GM23338 (cell line): ENCODE measurements at regions not wholly inside any gene's neighbourhood (a gene's known extent, or its start where the extent isn't known, plus 50 kb on each side); places are given as distances from the start of the nearest gene placed in this dataset.

Experiments used
- ATAC-seq: fragments of 200-7000 bp; cut with Tn5 transposase; 3 replicates; pipeline ENCODE4 v1.9.1; 2020
- DNase-seq: peaks from one replicate; pipeline ENCODE4 v3.0.0-alpha.2; 2015; ENCODE audit warnings: low spot score
- H2AFZ ChIP-seq: fragments of 200-600 bp; sonication (generic); 2 replicates; pipeline ENCODE4 v1.8.0; 2016; ENCODE audit warnings: antibody characterized with exemption, mild to moderate bottlenecking, moderate library complexity
- H3F3A ChIP-seq: fragments of 200-600 bp; sonication (generic); replicated peaks from 2 replicates; pipeline ENCODE4 v1.8.0; 2017; ENCODE audit warnings: antibody characterized with exemption, mixed run types, low read depth
- H3K27ac ChIP-seq: fragments of 200-600 bp; sonication (generic); 2 replicates; pipeline ENCODE4 v1.6.1; 2016; ENCODE audit warnings: low read depth
- H3K27me3 ChIP-seq: fragments of 200-600 bp; sonication (generic); 2 replicates; pipeline ENCODE4 v1.8.0; 2016; ENCODE audit warnings: mild to moderate bottlenecking, mixed run types, moderate library complexity; ENCODE audit not compliant: insufficient read depth
- H3K36me3 ChIP-seq: fragments of 200-600 bp; sonication (generic); 2 replicates; pipeline ENCODE4 v1.8.0; 2016; ENCODE audit warnings: mild to moderate bottlenecking; ENCODE audit not compliant: insufficient read depth
- H3K4me1 ChIP-seq: fragments of 200-600 bp; sonication (generic); 2 replicates; pipeline ENCODE4 v1.8.0; 2016; ENCODE audit warnings: mild to moderate bottlenecking, moderate library complexity; ENCODE audit not compliant: insufficient read depth
- H3K4me2 ChIP-seq: fragments of 200-600 bp; sonication (generic); 2 replicates; pipeline ENCODE4 v1.7.1; 2017; ENCODE audit warnings: mixed run types
- H3K4me3 ChIP-seq: fragments of 200-600 bp; sonication (generic); 2 replicates; pipeline ENCODE4 v1.6.1; 2016; ENCODE audit warnings: mixed run types
- H3K79me2 ChIP-seq: fragments of 200-600 bp; sonication (generic); replicated peaks from 2 replicates; pipeline ENCODE4 v1.8.0; 2017; ENCODE audit warnings: mild to moderate bottlenecking; ENCODE audit not compliant: insufficient read depth
- H3K9me2 ChIP-seq: fragments of 200-600 bp; sonication (generic); 2 replicates; pipeline ENCODE4 v1.8.0; 2017; ENCODE audit not compliant: insufficient read depth
- H4K20me1 ChIP-seq: fragments of 200-600 bp; sonication (generic); replicated peaks from 2 replicates; pipeline ENCODE4 v1.8.0; 2017; ENCODE audit warnings: mild to moderate bottlenecking; ENCODE audit not compliant: insufficient read depth
- H3K27ac Mint-ChIP-seq: 2 replicates; pipeline ENCODE4 v1.8.0; 2020; ENCODE audit warnings: inconsistent platforms, mild to moderate bottlenecking, moderate library complexity, mixed read lengths
- H3K27me3 Mint-ChIP-seq: 3 replicates; pipeline ENCODE4 v1.8.0; 2022; ENCODE audit warnings: low read depth, mild to moderate bottlenecking, moderate library complexity, mixed read lengths, inconsistent platforms; ENCODE audit not compliant: insufficient read depth, poor library complexity
- H3K36me3 Mint-ChIP-seq: 3 replicates; pipeline ENCODE4 v1.8.0; 2021; ENCODE audit warnings: low read depth, mild to moderate bottlenecking, inconsistent platforms, moderate library complexity, mixed read lengths
- H3K4me1 Mint-ChIP-seq: 3 replicates; pipeline ENCODE4 v1.8.0; 2020; ENCODE audit warnings: mild to moderate bottlenecking, inconsistent platforms, mixed read lengths
- H3K4me3 Mint-ChIP-seq: 3 replicates; pipeline ENCODE4 v1.8.0; 2021; ENCODE audit warnings: moderate library complexity, mild to moderate bottlenecking, inconsistent platforms, mixed read lengths
- H3K9me3 Mint-ChIP-seq: 3 replicates; pipeline ENCODE4 v1.8.0; 2020; ENCODE audit warnings: moderate library complexity, mild to moderate bottlenecking, inconsistent platforms, mixed read lengths
- CREB1 ChIP-seq: fragments of 250-450 bp; sonication (Bioruptor Pico); IDR thresholded peaks from 2 replicates; pipeline ENCODE4 v1.5.0; 2020; ENCODE audit warnings: low read depth, mild to moderate bottlenecking, moderate library complexity
- EZH2 ChIP-seq: fragments of 200-600 bp; sonication (generic); IDR thresholded peaks from one replicate; pipeline ENCODE4 v1.8.0; 2017; ENCODE audit warnings: antibody characterized with exemption, mild to moderate bottlenecking, low read depth; ENCODE audit not compliant: unreplicated experiment
- EZH2phosphoT487 ChIP-seq: fragments of 200-600 bp; sonication (generic); IDR thresholded peaks from one replicate; pipeline ENCODE4 v1.8.1; 2018; ENCODE audit warnings: antibody characterized with exemption; ENCODE audit not compliant: unreplicated experiment
- JUNB ChIP-seq: IDR thresholded peaks from one replicate; pipeline ENCODE4 v1.6.1; 2016; ENCODE audit warnings: antibody characterized with exemption; ENCODE audit not compliant: unreplicated experiment
- NANOG ChIP-seq: IDR thresholded peaks from 2 replicates; pipeline ENCODE4 v1.6.1; 2016; ENCODE audit warnings: antibody characterized with exemption, borderline replicate concordance
- ZNF331 ChIP-seq: fragments of 250-450 bp; sonication (Bioruptor Pico); IDR thresholded peaks from 2 replicates; pipeline ENCODE4 v1.5.0; 2020; ENCODE audit warnings: low read depth, mild to moderate bottlenecking, moderate library complexity
- TF ChIP-seq, protein P1 (sequence below): IDR thresholded peaks from one replicate; pipeline ENCODE4 v1.6.1; 2018; ENCODE audit warnings: antibody characterized with exemption; ENCODE audit not compliant: unreplicated experiment
- TF ChIP-seq, protein P2 (sequence below): fragments of 250-450 bp; sonication (Bioruptor Pico); IDR thresholded peaks from 2 replicates; pipeline ENCODE4 v1.5.0; 2020; ENCODE audit warnings: mild to moderate bottlenecking, moderate library complexity
- TF ChIP-seq, protein P3 (sequence below), 2 experiments: fragments of 200-600 bp in 1 of 2; sonication (generic) in 1 of 2; conservative IDR thresholded peaks; 2 replicates each; pipeline versions ENCODE4 v1.5.1 to v1.6.1; 2016 to 2017; ENCODE audit warnings: antibody characterized with exemption in 2 of 2, low read depth in 2 of 2, mild to moderate bottlenecking in 2 of 2, moderate library complexity in 1 of 2

DNA sequence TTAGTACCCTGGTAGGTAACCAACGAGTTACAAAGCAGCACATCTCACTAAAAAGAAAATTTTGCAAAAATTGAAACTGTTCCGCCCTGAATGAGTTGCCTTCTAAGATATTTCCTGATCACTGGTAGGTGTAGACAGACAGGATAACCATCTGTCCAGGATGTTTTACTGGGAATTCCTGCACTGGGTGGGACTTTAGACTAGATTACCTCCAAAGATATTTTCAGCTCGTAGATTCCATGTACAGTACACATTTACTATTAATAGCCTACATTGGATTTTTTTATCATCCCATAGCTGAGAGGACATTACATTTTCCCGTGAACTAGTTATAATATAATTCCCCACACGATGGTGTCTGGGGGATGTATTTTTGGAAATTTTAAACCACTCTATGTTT lies 139.6 kb downstream of the DYRK2 start:
- ATAC-seq = no peak
- Histone ChIP-seq H2AFZ (no peak overlapping the region), H3F3A (no peaks in the 10 kb centered on the region), H3K4me3 (no peak overlapping the region), H3K4me1 (peaks cover 15% of the 10 kb centered on the region), H3K9me2 (peaks cover 14% of the 10 kb centered on the region; the same call in 1 of the 2 replicates), H3K4me2 (no peak overlapping the region), H3K36me3 (no peaks in the 10 kb centered on the region), H3K27me3 (no peaks in the 10 kb centered on the region), H3K79me2 (no peaks in the 10 kb centered on the region), H4K20me1 (no peaks in the 10 kb centered on the region), H3K27ac (no peak overlapping the region)
- TF ChIP-seq EZH2 = no peak
- TF ChIP-seq CREB1 (CRISPR knock-in tag) = no peak
- TF ChIP-seq JUNB = no peak
- TF ChIP-seq, protein P1, sequence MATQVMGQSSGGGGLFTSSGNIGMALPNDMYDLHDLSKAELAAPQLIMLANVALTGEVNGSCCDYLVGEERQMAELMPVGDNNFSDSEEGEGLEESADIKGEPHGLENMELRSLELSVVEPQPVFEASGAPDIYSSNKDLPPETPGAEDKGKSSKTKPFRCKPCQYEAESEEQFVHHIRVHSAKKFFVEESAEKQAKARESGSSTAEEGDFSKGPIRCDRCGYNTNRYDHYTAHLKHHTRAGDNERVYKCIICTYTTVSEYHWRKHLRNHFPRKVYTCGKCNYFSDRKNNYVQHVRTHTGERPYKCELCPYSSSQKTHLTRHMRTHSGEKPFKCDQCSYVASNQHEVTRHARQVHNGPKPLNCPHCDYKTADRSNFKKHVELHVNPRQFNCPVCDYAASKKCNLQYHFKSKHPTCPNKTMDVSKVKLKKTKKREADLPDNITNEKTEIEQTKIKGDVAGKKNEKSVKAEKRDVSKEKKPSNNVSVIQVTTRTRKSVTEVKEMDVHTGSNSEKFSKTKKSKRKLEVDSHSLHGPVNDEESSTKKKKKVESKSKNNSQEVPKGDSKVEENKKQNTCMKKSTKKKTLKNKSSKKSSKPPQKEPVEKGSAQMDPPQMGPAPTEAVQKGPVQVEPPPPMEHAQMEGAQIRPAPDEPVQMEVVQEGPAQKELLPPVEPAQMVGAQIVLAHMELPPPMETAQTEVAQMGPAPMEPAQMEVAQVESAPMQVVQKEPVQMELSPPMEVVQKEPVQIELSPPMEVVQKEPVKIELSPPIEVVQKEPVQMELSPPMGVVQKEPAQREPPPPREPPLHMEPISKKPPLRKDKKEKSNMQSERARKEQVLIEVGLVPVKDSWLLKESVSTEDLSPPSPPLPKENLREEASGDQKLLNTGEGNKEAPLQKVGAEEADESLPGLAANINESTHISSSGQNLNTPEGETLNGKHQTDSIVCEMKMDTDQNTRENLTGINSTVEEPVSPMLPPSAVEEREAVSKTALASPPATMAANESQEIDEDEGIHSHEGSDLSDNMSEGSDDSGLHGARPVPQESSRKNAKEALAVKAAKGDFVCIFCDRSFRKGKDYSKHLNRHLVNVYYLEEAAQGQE = no peak
- Mint-ChIP-seq H3K4me1 (peaks cover 7% of the 10 kb centered on the region), H3K27me3 (no peaks in the 10 kb centered on the region), H3K4me3 (no peak overlapping the region), H3K9me3 (peaks cover 12% of the 10 kb centered on the region), H3K27ac (no peak overlapping the region), H3K36me3 (peaks cover 11% of the 10 kb centered on the region; the same call in 2 of the 3 replicates)
- DNase-seq = no peak

DNA sequence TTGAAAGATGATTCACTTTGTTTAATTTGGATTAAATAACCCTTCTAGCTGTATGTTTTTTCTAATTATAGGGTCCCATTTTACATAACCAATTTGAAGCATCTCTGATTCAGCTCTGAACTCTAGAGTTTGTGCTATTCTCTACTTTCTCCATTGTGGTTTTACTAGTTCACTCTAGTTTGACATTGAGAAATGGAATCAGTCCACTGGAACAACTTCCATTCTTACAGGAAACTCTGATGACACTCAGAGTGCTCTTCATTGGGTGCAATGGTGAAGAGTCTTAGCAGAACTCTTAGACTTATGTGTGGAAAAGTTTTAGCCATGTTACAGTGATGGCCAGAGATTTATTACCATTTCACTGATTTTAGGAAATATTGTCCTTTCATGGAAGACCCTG lies 140.7 kb downstream of the DYRK2 start:
- Histone ChIP-seq H4K20me1 (no peaks in the 10 kb centered on the region), H3K4me1 (peaks cover 15% of the 10 kb centered on the region), H3K27me3 (no peaks in the 10 kb centered on the region), H3K27ac (no peak overlapping the region), H3K79me2 (no peaks in the 10 kb centered on the region), H3K4me2 (no peak overlapping the region), H3K4me3 (no peak overlapping the region), H2AFZ (no peak overlapping the region), H3K9me2 (0 out of 2 replicates have a peak, but pooled peaks cover 7% of the 10 kb centered on the region), H3F3A (no peaks in the 10 kb centered on the region), H3K36me3 (no peaks in the 10 kb centered on the region)
- Mint-ChIP-seq H3K4me1 (peaks cover 7% of the 10 kb centered on the region), H3K36me3 (peaks cover 11% of the 10 kb centered on the region; the same call in 2 of the 3 replicates), H3K4me3 (no peak overlapping the region), H3K9me3 (peaks cover 12% of the 10 kb centered on the region), H3K27ac (no peak overlapping the region), H3K27me3 (no peaks in the 10 kb centered on the region)
- DNase-seq = no peak
- no peak for ATAC-seq
- no peak for TF ChIP-seq CREB1 (CRISPR knock-in tag)
- TF ChIP-seq EZH2phosphoT487 = no peak
- TF ChIP-seq NANOG = no peak
- no peak for TF ChIP-seq ZNF331
- TF ChIP-seq, protein P2, sequence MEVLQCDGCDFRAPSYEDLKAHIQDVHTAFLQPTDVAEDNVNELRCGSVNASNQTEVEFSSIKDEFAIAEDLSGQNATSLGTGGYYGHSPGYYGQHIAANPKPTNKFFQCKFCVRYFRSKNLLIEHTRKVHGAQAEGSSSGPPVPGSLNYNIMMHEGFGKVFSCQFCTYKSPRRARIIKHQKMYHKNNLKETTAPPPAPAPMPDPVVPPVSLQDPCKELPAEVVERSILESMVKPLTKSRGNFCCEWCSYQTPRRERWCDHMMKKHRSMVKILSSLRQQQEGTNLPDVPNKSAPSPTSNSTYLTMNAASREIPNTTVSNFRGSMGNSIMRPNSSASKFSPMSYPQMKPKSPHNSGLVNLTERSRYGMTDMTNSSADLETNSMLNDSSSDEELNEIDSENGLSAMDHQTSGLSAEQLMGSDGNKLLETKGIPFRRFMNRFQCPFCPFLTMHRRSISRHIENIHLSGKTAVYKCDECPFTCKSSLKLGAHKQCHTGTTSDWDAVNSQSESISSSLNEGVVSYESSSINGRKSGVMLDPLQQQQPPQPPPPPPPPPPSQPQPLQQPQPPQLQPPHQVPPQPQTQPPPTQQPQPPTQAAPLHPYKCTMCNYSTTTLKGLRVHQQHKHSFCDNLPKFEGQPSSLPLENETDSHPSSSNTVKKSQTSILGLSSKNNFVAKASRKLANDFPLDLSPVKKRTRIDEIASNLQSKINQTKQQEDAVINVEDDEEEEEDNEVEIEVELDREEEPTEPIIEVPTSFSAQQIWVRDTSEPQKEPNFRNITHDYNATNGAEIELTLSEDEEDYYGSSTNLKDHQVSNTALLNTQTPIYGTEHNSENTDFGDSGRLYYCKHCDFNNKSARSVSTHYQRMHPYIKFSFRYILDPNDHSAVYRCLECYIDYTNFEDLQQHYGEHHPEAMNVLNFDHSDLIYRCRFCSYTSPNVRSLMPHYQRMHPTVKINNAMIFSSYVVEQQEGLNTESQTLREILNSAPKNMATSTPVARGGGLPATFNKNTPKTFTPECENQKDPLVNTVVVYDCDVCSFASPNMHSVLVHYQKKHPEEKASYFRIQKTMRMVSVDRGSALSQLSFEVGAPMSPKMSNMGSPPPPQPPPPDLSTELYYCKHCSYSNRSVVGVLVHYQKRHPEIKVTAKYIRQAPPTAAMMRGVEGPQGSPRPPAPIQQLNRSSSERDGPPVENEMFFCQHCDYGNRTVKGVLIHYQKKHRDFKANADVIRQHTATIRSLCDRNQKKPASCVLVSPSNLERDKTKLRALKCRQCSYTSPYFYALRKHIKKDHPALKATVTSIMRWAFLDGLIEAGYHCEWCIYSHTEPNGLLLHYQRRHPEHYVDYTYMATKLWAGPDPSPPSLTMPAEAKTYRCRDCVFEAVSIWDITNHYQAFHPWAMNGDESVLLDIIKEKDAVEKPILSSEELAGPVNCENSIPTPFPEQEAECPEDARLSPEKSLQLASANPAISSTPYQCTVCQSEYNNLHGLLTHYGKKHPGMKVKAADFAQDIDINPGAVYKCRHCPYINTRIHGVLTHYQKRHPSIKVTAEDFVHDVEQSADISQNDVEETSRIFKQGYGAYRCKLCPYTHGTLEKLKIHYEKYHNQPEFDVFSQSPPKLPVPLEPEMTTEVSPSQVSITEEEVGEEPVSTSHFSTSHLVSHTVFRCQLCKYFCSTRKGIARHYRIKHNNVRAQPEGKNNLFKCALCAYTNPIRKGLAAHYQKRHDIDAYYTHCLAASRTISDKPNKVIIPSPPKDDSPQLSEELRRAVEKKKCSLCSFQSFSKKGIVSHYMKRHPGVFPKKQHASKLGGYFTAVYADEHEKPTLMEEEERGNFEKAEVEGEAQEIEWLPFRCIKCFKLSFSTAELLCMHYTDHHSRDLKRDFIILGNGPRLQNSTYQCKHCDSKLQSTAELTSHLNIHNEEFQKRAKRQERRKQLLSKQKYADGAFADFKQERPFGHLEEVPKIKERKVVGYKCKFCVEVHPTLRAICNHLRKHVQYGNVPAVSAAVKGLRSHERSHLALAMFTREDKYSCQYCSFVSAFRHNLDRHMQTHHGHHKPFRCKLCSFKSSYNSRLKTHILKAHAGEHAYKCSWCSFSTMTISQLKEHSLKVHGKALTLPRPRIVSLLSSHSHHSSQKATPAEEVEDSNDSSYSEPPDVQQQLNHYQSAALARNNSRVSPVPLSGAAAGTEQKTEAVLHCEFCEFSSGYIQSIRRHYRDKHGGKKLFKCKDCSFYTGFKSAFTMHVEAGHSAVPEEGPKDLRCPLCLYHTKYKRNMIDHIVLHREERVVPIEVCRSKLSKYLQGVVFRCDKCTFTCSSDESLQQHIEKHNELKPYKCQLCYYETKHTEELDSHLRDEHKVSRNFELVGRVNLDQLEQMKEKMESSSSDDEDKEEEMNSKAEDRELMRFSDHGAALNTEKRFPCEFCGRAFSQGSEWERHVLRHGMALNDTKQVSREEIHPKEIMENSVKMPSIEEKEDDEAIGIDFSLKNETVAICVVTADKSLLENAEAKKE (CRISPR knock-in tag) = no peak
- TF ChIP-seq, protein P3, sequence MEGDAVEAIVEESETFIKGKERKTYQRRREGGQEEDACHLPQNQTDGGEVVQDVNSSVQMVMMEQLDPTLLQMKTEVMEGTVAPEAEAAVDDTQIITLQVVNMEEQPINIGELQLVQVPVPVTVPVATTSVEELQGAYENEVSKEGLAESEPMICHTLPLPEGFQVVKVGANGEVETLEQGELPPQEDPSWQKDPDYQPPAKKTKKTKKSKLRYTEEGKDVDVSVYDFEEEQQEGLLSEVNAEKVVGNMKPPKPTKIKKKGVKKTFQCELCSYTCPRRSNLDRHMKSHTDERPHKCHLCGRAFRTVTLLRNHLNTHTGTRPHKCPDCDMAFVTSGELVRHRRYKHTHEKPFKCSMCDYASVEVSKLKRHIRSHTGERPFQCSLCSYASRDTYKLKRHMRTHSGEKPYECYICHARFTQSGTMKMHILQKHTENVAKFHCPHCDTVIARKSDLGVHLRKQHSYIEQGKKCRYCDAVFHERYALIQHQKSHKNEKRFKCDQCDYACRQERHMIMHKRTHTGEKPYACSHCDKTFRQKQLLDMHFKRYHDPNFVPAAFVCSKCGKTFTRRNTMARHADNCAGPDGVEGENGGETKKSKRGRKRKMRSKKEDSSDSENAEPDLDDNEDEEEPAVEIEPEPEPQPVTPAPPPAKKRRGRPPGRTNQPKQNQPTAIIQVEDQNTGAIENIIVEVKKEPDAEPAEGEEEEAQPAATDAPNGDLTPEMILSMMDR (conservative IDR thresholded peaks at IDR 0.05; ENCODE audit: low read depth in 2 of 2) = no peak
- no peak for TF ChIP-seq EZH2
